ENCODE measurements at regions not wholly inside any gene's neighbourhood (a gene's known extent, or its start where the extent isn't known, plus 50 kb on each side); places are given as distances from the start of the nearest gene placed in this dataset.

GRCh38 chr2:126761256-126761980 lies 105.5 kb downstream of the GYPC start:
- no peak for ATAC-seq
- WGBS, 2 donors: 80 to 81% methylated on average over 6 of the region's 6 CpGs
- H3K27me3 ChIP-seq: no peaks in the 10 kb centered on the region
- DNase-seq: no peak
- no peaks in the 10 kb centered on the region for H3K36me3 ChIP-seq (replicated peaks in 1 of 2; ENCODE audit: insufficient read depth in 1 of 2, low read depth in 2 of 2)
- no peaks in the 10 kb centered on the region for H3K4me1 ChIP-seq
- intact Hi-C loops (cut with DNase I): no loop called here
- H3K9me3 ChIP-seq: no peaks in the 10 kb centered on the region
- TF ChIP-seq POLR2A (IDR thresholded peaks at IDR 0.05): no peak
- TF ChIP-seq, protein P1, sequence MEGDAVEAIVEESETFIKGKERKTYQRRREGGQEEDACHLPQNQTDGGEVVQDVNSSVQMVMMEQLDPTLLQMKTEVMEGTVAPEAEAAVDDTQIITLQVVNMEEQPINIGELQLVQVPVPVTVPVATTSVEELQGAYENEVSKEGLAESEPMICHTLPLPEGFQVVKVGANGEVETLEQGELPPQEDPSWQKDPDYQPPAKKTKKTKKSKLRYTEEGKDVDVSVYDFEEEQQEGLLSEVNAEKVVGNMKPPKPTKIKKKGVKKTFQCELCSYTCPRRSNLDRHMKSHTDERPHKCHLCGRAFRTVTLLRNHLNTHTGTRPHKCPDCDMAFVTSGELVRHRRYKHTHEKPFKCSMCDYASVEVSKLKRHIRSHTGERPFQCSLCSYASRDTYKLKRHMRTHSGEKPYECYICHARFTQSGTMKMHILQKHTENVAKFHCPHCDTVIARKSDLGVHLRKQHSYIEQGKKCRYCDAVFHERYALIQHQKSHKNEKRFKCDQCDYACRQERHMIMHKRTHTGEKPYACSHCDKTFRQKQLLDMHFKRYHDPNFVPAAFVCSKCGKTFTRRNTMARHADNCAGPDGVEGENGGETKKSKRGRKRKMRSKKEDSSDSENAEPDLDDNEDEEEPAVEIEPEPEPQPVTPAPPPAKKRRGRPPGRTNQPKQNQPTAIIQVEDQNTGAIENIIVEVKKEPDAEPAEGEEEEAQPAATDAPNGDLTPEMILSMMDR (IDR thresholded peaks at IDR 0.05): no peak
- H3K27ac ChIP-seq: no peak overlapping the region
- no peak overlapping the region for H3K4me3 ChIP-seq

DNA sequence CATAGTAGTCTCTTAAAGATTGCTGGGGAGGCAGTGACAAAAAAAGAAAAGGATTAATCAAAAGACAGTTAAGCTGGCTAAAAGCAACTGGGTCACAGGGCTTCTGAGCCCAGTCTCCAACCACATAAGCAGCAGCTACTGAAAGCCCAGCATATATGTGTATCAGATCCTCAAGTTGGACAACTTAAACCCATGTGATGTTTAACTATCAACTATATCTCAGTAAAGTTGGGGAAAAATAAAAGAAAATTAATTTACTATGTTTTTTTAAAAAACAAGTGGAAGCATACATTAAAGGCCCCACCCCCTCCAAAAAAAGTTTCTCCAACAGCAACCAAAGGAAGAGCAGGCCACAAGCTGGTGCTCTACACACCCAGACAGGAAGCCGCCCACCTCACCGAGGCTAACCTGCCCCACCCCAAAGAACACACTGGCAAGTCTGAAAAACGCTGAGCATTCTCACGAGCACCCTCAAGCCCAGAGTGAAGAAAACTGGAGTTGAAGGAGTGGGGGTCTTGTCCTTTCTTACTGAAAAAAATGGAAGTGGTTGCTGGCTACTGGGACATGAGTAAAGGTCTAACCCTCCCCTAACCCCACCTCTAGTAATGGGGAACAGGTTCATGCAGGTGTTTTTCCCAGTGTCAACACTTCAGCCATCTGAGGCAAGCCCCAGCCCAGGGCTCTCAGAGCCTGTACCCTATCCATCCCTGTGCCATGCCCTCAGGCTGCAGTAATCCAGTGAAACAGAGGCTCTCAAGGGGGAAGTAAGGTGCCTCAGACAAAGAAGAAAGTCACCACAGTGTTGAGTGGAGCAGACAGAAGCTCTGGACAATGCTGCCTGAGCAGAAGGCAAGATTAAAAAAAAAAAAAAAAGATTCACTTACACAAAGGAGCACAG lies 106.3 kb downstream of the GYPC start:
- no peak overlapping the region for H3K4me3 ChIP-seq
- DNase-seq (no peak), ATAC-seq (no peak)
- no peaks in the 10 kb centered on the region for H3K9me3 ChIP-seq
- no peaks in the 10 kb centered on the region for H3K36me3 ChIP-seq (replicated peaks in 1 of 2; ENCODE audit: insufficient read depth in 1 of 2, low read depth in 2 of 2)
- no peaks in the 10 kb centered on the region for H3K4me1 ChIP-seq
- 54 to 70% methylated on average over 4 of the region's 4 CpGs for WGBS, 2 donors
- H3K27ac ChIP-seq: no peak overlapping the region
- TF ChIP-seq, protein P1 (IDR thresholded peaks at IDR 0.05): no peak
- no peak for TF ChIP-seq POLR2A (IDR thresholded peaks at IDR 0.05)
- intact Hi-C loops (cut with DNase I): no loop called here
- no peaks in the 10 kb centered on the region for H3K27me3 ChIP-seq

DNA sequence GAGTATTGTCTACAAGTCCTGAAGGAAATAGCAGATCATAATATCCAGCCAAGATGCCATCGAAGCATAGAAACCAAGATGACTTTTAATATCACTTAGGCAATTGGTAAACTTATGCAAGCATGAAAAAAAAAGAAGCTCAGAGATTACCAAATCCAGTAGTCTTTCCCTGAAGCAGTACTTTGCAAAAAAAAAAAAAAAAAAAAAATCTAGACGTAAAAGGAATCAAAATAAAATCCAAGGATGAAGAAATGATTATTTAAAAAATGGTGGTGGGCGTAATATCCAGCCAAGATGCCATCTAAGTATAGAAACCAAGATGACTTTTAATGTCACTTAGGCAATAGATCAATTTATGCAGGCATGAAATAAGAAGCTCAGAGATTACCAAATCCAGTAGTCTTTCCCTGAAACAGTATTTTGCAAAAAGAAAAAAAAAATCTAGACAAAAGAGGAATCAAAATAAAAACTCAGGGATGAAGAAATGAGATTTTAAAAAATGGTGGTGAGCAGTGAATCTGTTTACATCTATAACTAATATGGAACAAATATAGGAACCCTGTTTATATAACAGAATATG lies 108.8 kb downstream of the GYPC start:
- H3K9me3 ChIP-seq: no peaks in the 10 kb centered on the region
- ATAC-seq (no peak), DNase-seq (no peak)
- 43 to 61% methylated on average over 3 of the region's 3 CpGs for WGBS, 2 donors
- H3K27ac ChIP-seq: no peak overlapping the region
- H3K4me3 ChIP-seq: no peak overlapping the region
- H3K36me3 ChIP-seq (replicated peaks in 1 of 2; ENCODE audit: insufficient read depth in 1 of 2, low read depth in 2 of 2): no peaks in the 10 kb centered on the region
- no peaks in the 10 kb centered on the region for H3K27me3 ChIP-seq
- TF ChIP-seq, protein P1 (IDR thresholded peaks at IDR 0.05): no peak
- no peak for TF ChIP-seq POLR2A (IDR thresholded peaks at IDR 0.05)
- no peaks in the 10 kb centered on the region for H3K4me1 ChIP-seq
- intact Hi-C loops (cut with DNase I): no loop called here

- Histone ChIP-seq H3K4me1 (no peaks in the 10 kb centered on the region), H3K4me3 (no peak overlapping the region), H3K27ac (no peak overlapping the region), H3K27me3 (no peaks in the 10 kb centered on the region), H3K36me3 (replicated peaks in 1 of 2; ENCODE audit: insufficient read depth in 1 of 2, low read depth in 2 of 2) (no peaks in the 10 kb centered on the region), H3K9me3 (no peaks in the 10 kb centered on the region)
- intact Hi-C loops (cut with DNase I): no loop called here
- ATAC-seq (no peak), DNase-seq (no peak)
- WGBS, 2 donors: 43 to 53% methylated on average over 3 of the region's 3 CpGs
- TF ChIP-seq, protein P1 (IDR thresholded peaks at IDR 0.05): no peak
- TF ChIP-seq POLR2A (IDR thresholded peaks at IDR 0.05): no peak
Measured at GRCh38 chr2:126765395-126765794, 109.4 kb downstream of the GYPC start.

Measured in body of pancreas (tissue), 4 donors.